NCI-H82 treated with DMSO at 0.1 percent for 48 hours (cell line): ENCODE measurements at regions not wholly inside any gene's neighbourhood (a gene's known extent, or its start where the extent isn't known, plus 50 kb on each side); places are given as distances from the start of the nearest gene placed in this dataset.

ENCODE experiments used
- DNase-seq: peaks from one replicate; lab custom pipeline; 2025; ENCODE audit not compliant: unreplicated experiment; lab: John Stamatoyannopoulos, UW

DNA sequence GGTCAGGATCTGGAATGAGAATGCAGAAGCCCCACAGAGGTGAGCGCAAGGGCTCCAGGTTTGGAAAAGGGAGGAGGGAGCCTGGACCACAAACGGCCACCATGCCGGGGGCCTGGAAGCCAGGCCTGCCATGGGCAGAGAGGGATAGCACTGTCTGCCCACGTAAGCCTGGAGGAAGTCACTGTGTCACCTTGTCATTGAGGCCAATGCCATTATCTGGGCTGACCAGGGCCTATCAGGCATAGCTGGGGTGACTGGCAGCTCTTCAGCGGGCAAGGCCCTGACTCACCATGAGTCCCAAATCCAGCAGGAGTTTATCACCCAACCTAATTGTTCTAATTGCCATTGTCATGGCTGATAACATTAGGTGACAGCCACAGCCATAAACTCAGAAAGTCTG lies 84.6 kb downstream of the MATN1 start:
- DNase-seq: no peak

- no peak for DNase-seq
Measured at GRCh38 chr1:30638086-30638485, 85.3 kb downstream of the MATN1 start.

- no peak for DNase-seq
Measured at GRCh38 chr1:30637183-30637980, 86.0 kb downstream of the MATN1 start.

- DNase-seq: no peak
Measured at GRCh38 chr1:30636621-30637020, 86.8 kb downstream of the MATN1 start.

DNA sequence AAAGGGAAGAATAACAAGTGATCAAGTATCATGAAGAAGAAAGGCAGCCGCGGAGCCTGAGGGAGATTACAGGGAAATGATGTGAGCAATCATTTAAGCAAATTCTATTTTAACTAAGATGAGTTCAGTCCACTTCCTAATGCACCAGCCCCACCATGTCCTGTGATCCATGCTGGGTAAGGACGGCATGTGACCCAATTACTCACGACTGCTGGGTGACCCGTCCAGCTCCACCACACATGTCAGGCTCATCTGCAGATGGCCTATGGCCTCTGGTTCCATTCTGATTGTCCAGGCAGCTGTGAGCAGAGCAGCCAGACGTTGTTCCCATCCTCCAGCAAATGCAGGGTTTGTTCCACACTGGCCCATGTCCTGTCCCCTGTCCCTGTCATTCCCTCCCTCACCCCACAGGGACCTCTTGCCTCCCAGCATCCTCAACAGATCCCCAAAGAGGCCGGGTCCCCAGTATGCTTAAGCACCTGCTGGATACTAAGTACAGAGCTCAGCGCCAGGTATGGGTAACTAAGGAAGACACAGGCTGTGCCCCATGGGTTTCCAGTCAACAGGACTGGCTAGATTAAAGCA lies 87.9 kb downstream of the MATN1 start:
- DNase-seq: no peak

GRCh38 chr1:30634507-30634906 lies 88.9 kb downstream of the MATN1 start:
- DNase-seq: no peak

- no peak for DNase-seq
Measured at GRCh38 chr1:30633294-30633693, 90.1 kb downstream of the MATN1 start.

DNA sequence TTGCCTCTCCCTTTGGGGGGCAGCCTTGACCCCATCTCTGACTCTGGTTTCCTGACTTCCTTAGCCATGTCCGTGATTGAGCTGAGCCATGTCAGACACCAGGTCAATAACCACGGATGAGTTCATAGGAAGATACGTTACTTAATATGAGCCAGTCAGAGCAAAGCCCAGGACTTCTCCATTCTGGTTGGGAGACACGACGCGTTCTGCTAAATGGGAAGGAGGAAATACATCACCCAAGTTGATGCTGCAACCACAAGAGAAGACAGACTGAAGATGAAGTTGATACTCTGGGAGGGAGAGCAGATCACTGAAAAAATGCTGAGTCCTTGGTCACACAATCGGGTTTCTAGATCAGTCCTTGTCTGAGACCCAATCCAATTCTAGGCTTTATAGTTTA lies 90.9 kb downstream of the MATN1 start:
- DNase-seq: no peak

DNA sequence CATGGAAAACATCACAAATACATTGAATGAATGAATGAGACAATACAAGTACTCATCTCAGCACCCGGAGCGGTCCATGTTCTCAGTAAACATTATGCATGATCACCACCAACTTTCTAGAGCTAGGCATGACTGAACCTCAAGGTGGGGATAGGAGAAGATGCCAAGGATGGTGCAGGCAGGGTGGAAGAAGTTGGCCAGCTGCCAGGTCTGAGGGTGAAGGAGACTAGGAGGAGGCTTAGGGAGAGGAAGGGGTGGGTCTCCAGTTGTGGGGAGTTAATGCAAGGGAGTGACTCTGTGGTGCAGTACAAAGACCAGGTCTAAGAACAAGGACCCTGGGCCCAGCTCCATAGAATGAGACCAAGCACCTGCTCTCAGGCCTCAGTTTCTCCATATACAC lies 91.7 kb downstream of the MATN1 start:
- DNase-seq: no peak

GRCh38 chr1:30629501-30629900 lies 93.9 kb downstream of the MATN1 start:
- DNase-seq: no peak

GRCh38 chr1:30627994-30628393 lies 95.4 kb downstream of the MATN1 start:
- no peak for DNase-seq

DNA sequence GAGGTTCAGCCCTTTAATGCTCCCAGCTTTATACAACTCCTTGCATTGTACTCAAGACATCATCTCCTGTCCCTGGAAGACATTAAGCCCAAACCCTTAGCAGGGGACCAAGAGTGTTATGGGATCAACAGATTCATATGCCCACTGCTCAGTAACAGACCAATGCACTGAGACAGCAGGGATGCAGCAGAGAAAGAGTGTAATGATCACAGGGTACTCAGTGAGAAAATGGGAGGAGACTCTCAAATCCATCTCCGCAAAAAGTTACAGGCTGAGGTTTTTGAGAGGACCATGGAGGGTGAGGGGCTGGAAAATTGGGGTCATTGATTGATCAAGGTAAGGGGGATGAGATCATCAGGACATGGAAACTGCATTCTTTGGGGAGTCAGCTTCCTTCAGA lies 96.2 kb downstream of the MATN1 start:
- no peak for DNase-seq

- no peak for DNase-seq
Measured at GRCh38 chr1:30623431-30623830, 100.0 kb downstream of the MATN1 start.

- DNase-seq: no peak
Measured at GRCh38 chr1:30619619-30620018, 103.8 kb downstream of the MATN1 start.

DNA sequence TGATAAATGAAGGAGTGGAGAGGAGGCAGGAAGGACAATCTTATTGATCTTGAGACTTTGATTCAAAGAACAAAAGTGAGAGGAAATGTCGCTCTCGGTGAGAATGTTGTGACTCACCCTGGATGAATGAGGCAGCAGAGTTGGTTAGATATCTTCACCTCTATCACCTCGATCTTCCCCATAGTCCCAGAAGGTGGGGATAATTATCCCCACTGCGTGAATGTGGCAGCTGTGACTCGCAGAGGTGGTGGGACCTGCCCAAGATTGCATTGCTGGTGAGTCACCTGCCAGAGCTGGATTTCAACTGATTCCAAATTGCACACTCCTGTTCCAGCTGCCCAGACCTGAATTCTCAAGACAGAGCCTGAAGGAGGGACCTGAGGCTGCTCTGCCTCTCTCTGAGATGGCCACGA lies 105.0 kb downstream of the MATN1 start:
- no peak for DNase-seq

GRCh38 chr1:30616759-30617158 lies 106.6 kb downstream of the MATN1 start:
- no peak for DNase-seq

- no peak for DNase-seq
Measured at GRCh38 chr1:30615816-30616590, 107.4 kb downstream of the MATN1 start.

DNA sequence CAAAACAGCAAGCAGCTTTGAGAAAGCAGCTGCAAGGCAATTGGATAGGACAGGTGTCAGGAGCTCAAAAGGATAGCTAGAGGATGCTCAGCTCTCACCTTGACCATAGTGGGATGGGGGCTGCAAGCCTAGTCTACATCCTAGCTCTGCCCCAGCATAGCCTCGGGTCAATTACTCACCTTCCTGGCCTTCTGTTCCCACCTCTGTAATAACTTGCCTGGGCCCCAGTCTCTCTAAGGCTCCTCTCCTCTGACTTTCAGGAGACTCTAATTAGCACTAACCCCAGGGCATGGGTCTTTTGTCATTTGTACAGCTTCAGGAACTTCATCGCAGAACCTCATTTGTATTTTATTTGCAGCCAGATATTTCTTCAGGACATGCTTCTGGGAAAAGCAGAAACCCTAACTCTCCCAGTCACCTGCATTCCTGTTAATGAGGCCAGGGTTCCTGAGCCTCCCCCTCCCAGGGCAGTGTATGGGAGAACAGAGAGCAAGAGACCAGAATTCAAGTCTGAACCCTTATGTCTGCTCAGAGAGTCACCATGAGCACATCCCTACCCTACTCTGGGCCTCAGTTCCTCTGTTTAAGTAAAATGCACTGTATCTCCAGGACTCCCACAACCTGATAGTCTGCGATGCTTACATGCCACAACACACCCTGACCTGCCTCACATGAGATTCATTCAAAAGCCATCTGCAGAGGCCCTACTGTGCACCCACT lies 108.1 kb downstream of the MATN1 start:
- no peak for DNase-seq

- DNase-seq: no peak
Measured at GRCh38 chr1:30613188-30613587, 110.2 kb downstream of the MATN1 start.

GRCh38 chr1:30612536-30613065 lies 110.8 kb downstream of the MATN1 start:
- no peak for DNase-seq

GRCh38 chr1:30611741-30612309 lies 111.6 kb downstream of the MATN1 start:
- no peak for DNase-seq
